ENCODE measurements at regions not wholly inside any gene's neighbourhood (a gene's known extent, or its start where the extent isn't known, plus 50 kb on each side); places are given as distances from the start of the nearest gene placed in this dataset.

- Histone ChIP-seq H3K27me3 (no peaks in the 10 kb centered on the region), H3K36me3 (ENCODE audit: low read depth, missing control alignments) (no peaks in the 10 kb centered on the region), H3K4me1 (no peaks in the 10 kb centered on the region), H3K27ac (no peak overlapping the region), H3K9me3 (no peaks in the 10 kb centered on the region), H3K4me3 (no peak overlapping the region)
- intact Hi-C loops (cut with DNase I; ENCODE audit: low total_unique reads), result no loop called here
- WGBS, 2 donors, result 71 to 82% methylated on average over 2 of the region's 2 CpGs
- TF ChIP-seq, protein P1, sequence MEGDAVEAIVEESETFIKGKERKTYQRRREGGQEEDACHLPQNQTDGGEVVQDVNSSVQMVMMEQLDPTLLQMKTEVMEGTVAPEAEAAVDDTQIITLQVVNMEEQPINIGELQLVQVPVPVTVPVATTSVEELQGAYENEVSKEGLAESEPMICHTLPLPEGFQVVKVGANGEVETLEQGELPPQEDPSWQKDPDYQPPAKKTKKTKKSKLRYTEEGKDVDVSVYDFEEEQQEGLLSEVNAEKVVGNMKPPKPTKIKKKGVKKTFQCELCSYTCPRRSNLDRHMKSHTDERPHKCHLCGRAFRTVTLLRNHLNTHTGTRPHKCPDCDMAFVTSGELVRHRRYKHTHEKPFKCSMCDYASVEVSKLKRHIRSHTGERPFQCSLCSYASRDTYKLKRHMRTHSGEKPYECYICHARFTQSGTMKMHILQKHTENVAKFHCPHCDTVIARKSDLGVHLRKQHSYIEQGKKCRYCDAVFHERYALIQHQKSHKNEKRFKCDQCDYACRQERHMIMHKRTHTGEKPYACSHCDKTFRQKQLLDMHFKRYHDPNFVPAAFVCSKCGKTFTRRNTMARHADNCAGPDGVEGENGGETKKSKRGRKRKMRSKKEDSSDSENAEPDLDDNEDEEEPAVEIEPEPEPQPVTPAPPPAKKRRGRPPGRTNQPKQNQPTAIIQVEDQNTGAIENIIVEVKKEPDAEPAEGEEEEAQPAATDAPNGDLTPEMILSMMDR (IDR thresholded peaks at IDR 0.05), result no peak
- TF ChIP-seq POLR2A (IDR thresholded peaks at IDR 0.05), result no peak
- no peak for DNase-seq
Observed at GRCh38 chr5:30237189-30237588, 956.3 kb upstream of the CDH6 start.

DNA sequence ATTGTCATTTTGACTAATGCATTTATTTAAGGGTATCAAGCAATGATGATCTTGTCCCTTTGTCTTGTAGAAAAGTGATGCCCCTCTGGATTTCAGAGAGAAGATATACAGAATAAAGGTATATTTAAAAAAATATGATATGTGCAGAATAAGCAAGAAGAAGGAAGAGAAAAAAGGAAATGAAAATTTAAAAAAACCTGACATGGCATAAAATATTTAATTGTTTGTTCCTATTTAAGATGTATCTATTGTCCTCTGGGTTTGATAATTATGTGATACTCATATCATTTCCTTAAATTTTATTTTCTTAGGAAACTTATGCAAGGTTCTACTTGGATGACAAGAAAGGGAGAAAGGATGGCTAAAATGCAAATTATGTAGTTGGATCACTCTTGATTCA lies 983.7 kb upstream of the CDH6 start:
- no peak for DNase-seq
- TF ChIP-seq POLR2A (IDR thresholded peaks at IDR 0.05), result no peak
- TF ChIP-seq, protein P1 (IDR thresholded peaks at IDR 0.05), result no peak
- H3K9me3 ChIP-seq, result no peaks in the 10 kb centered on the region
- H3K27me3 ChIP-seq, result no peaks in the 10 kb centered on the region
- intact Hi-C loops (cut with DNase I; ENCODE audit: low total_unique reads), result no loop called here
- no peaks in the 10 kb centered on the region for H3K4me1 ChIP-seq
- H3K27ac ChIP-seq, result no peak overlapping the region
- no peak overlapping the region for H3K4me3 ChIP-seq
- no peaks in the 10 kb centered on the region for H3K36me3 ChIP-seq (ENCODE audit: low read depth, missing control alignments)

GRCh38 chr5:30197662-30198061 lies 995.8 kb upstream of the CDH6 start:
- no peak for DNase-seq
- 83 to 87% methylated on average over 3 of the region's 3 CpGs for WGBS, 2 donors
- H3K4me3 ChIP-seq, result no peak overlapping the region
- no peaks in the 10 kb centered on the region for H3K27me3 ChIP-seq
- intact Hi-C loops (cut with DNase I; ENCODE audit: low total_unique reads), result no loop called here
- H3K9me3 ChIP-seq, result no peaks in the 10 kb centered on the region
- H3K36me3 ChIP-seq (ENCODE audit: low read depth, missing control alignments), result no peaks in the 10 kb centered on the region
- TF ChIP-seq, protein P1 (IDR thresholded peaks at IDR 0.05), result no peak
- no peak overlapping the region for H3K27ac ChIP-seq
- H3K4me1 ChIP-seq, result no peaks in the 10 kb centered on the region

- no peaks in the 10 kb centered on the region for H3K36me3 ChIP-seq (ENCODE audit: low read depth, missing control alignments)
- no peaks in the 10 kb centered on the region for H3K9me3 ChIP-seq
- H3K27me3 ChIP-seq, result no peaks in the 10 kb centered on the region
- no peaks in the 10 kb centered on the region for H3K4me1 ChIP-seq
- DNase-seq, result no peak
- H3K4me3 ChIP-seq, result no peak overlapping the region
- intact Hi-C loops (cut with DNase I; ENCODE audit: low total_unique reads), result no loop called here
- WGBS, 2 donors, result 69 to 70% methylated on average over 2 of the region's 2 CpGs
- no peak overlapping the region for H3K27ac ChIP-seq
- TF ChIP-seq, protein P1 (IDR thresholded peaks at IDR 0.05), result no peak
- TF ChIP-seq POLR2A (IDR thresholded peaks at IDR 0.05), result no peak
Observed at GRCh38 chr5:30195036-30195435, 998.5 kb upstream of the CDH6 start.

- intact Hi-C loops (cut with DNase I; ENCODE audit: low total_unique reads), result no loop called here
- Histone ChIP-seq H3K4me3 (no peak overlapping the region), H3K4me1 (no peaks in the 10 kb centered on the region), H3K9me3 (no peaks in the 10 kb centered on the region), H3K27me3 (no peaks in the 10 kb centered on the region), H3K27ac (no peak overlapping the region), H3K36me3 (ENCODE audit: low read depth, missing control alignments) (no peaks in the 10 kb centered on the region)
- 76 to 85% methylated on average over 5 of the region's 5 CpGs for WGBS, 2 donors
- TF ChIP-seq, protein P1 (IDR thresholded peaks at IDR 0.05), result no peak
- no peak for TF ChIP-seq POLR2A (IDR thresholded peaks at IDR 0.05)
- DNase-seq, result no peak
Observed at GRCh38 chr5:30194595-30194994, 998.9 kb upstream of the CDH6 start.

Data from testis (tissue), 2 donors.